ENCODE measurements at regions not wholly inside any gene's neighbourhood (a gene's known extent, or its start where the extent isn't known, plus 50 kb on each side); places are given as distances from the start of the nearest gene placed in this dataset.
"Not testable (repeated sequence)": the region's sequence is repeated elsewhere in the genome, so short reads cannot be mapped to it uniquely, and the experiment has no call there.

GRCh38 chr6:73980096-73980495 lies 284.1 kb downstream of the CD109 start:
- DNase-seq = no peak

GRCh38 chr6:73978330-73978729 lies 282.3 kb downstream of the CD109 start:
- no peak for DNase-seq

GRCh38 chr6:73972518-73972917 lies 276.5 kb downstream of the CD109 start:
- DNase-seq = not testable (repeated sequence)

- DNase-seq = peak in 1 of 5 experiments; percentile 21
Measured at GRCh38 chr6:73969971-73970970, 274.3 kb downstream of the CD109 start.

- DNase-seq = no peak
Measured at GRCh38 chr6:73968221-73968757, 272.3 kb downstream of the CD109 start.

GRCh38 chr6:73965539-73966029 lies 269.6 kb downstream of the CD109 start:
- DNase-seq = no peak

- DNase-seq = no peak
Measured at GRCh38 chr6:73964241-73964854, 268.3 kb downstream of the CD109 start.

- no peak for DNase-seq
Measured at GRCh38 chr6:73962884-73963283, 266.9 kb downstream of the CD109 start.

- no peak for DNase-seq
Measured at GRCh38 chr6:73956305-73956704, 260.3 kb downstream of the CD109 start.

- no peak for DNase-seq
Measured at GRCh38 chr6:73955800-73956199, 259.8 kb downstream of the CD109 start.

GRCh38 chr6:73954881-73955280 lies 258.9 kb downstream of the CD109 start:
- DNase-seq = no peak

GRCh38 chr6:73951183-73951582 lies 255.2 kb downstream of the CD109 start:
- DNase-seq = no peak

GRCh38 chr6:73943930-73944652 lies 248.1 kb downstream of the CD109 start:
- no peak for DNase-seq

GRCh38 chr6:73943411-73943810 lies 247.4 kb downstream of the CD109 start:
- no peak for DNase-seq

GRCh38 chr6:73942592-73943186 lies 246.7 kb downstream of the CD109 start:
- no peak for DNase-seq

GRCh38 chr6:73941892-73942291 lies 245.9 kb downstream of the CD109 start:
- no peak for DNase-seq

GRCh38 chr6:73937805-73938204 lies 241.8 kb downstream of the CD109 start:
- DNase-seq = no peak

- DNase-seq = no peak
Measured at GRCh38 chr6:73932866-73933265, 236.9 kb downstream of the CD109 start.

GRCh38 chr6:73929405-73929804 lies 233.4 kb downstream of the CD109 start:
- no peak for DNase-seq

GRCh38 chr6:73927421-73927820 lies 231.4 kb downstream of the CD109 start:
- DNase-seq = no peak

- DNase-seq = not testable (repeated sequence)
Measured at GRCh38 chr6:73925703-73926102, 229.7 kb downstream of the CD109 start.

- DNase-seq = no peak
Measured at GRCh38 chr6:73923905-73924485, 228.0 kb downstream of the CD109 start.
